GM12874 (cell line): ENCODE measurements at regions not wholly inside any gene's neighbourhood (a gene's known extent, or its start where the extent isn't known, plus 50 kb on each side); places are given as distances from the start of the nearest gene placed in this dataset.

Source experiments
- TF ChIP-seq, protein P1 (sequence below): IDR thresholded peaks from 2 replicates; pipeline ENCODE4 v1.5.1; 2011; ENCODE audit warnings: low read depth, mild to moderate bottlenecking, control low read depth, low read length, moderate library complexity; ENCODE audit not compliant: insufficient read depth

DNA sequence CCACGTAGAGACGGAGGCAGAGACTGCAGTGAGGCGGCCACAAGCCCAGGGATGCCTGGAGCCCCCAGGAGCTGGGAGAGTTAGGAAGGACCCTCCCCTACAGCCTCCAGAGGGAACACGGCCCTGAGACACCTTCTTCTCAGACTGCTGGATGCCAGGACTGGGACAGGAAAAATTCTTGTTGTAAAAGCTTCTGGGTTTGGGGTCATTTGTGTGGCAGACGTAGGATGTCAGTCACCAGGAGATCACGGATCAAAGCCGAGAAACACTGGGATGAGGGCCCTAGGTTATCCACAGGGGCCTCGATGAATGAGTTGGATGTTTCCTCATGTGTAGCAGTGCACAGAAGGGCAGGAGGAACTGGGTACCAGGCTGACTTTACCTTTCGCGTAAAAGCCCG is 163.7 kb downstream of the SHOX start:
- TF ChIP-seq, protein P1, sequence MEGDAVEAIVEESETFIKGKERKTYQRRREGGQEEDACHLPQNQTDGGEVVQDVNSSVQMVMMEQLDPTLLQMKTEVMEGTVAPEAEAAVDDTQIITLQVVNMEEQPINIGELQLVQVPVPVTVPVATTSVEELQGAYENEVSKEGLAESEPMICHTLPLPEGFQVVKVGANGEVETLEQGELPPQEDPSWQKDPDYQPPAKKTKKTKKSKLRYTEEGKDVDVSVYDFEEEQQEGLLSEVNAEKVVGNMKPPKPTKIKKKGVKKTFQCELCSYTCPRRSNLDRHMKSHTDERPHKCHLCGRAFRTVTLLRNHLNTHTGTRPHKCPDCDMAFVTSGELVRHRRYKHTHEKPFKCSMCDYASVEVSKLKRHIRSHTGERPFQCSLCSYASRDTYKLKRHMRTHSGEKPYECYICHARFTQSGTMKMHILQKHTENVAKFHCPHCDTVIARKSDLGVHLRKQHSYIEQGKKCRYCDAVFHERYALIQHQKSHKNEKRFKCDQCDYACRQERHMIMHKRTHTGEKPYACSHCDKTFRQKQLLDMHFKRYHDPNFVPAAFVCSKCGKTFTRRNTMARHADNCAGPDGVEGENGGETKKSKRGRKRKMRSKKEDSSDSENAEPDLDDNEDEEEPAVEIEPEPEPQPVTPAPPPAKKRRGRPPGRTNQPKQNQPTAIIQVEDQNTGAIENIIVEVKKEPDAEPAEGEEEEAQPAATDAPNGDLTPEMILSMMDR = no peak

DNA sequence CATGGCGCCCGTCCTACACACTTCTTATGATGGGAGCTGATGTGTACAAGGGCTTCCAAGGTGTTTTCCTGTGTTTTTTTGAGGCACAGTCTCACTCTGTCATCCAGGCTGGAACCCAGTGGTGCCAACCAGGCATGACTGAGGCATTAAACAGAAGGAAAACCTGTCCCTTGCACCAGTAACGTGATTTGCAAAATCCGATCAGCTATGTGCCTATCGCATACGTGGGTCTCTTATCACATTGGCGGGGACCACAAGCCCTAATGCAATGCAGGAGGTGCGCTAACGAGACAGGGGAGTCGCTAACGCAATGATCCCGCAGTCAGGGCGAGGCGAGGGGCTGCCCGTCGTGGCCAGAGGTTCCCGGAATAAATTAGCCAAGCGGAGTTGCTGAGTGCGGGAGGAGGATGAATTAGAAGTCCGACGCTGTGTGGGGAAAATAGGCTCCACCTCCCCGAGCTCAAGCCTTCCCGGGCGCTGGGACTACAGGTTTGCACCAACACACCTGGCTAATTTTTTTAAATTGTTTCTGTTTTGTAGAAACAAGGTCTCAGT is 162.7 kb downstream of the SHOX start:
- TF ChIP-seq, protein P1 = no peak

DNA sequence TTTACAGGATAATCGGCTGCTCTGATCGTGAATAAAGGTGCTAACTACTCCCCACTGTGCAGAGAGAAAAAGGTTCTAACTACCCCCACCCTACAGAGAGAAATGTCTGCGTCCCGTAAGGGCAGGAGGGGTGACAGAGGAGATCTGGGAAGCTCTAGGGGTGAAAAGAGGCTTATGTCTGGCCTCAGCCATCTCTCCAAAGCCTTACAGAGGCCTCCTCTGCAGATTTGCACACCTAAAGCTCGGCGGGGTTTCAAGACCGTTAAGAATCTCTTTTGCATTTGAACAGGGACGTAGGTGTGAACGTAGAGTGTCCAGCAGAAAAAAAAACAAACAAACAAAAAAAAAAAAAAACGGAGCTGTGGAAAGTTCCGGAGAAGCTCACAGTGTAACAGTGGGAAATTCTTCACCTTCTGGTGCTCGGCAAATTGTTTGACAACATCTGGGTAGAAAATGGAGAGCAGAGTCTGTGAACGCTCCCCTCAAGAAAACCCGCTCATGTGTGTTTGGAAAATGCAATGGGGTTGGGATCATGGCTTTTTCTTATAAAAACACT is 161.0 kb downstream of the SHOX start:
- TF ChIP-seq, protein P1 = no peak

DNA sequence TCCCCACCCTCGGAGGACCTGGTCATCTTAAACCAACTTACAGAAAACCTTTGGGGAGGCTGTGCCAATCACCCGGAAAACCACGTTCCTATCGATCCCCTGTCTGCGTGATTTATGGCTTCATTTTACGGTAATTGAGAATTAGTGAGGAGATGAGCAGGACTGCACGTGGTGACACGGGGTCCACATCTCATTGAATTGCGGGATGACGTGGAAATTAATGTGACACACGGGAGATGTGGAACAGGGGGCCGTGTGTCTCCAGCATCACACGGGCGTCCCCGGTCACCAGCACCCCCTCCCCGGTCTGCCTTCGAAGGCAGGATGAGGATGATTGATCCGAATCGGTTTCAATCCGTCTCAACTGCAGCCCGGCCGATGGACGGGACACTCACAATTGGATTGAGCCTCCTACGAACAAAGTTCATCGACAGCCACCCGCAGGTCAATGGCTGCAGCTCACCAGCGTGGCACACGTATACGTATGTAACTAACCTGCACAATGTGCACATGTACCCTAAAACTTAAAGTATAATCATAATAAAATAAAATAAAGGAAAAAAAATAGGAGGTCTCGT is 160.3 kb downstream of the SHOX start:
- TF ChIP-seq, protein P1 = no peak

DNA sequence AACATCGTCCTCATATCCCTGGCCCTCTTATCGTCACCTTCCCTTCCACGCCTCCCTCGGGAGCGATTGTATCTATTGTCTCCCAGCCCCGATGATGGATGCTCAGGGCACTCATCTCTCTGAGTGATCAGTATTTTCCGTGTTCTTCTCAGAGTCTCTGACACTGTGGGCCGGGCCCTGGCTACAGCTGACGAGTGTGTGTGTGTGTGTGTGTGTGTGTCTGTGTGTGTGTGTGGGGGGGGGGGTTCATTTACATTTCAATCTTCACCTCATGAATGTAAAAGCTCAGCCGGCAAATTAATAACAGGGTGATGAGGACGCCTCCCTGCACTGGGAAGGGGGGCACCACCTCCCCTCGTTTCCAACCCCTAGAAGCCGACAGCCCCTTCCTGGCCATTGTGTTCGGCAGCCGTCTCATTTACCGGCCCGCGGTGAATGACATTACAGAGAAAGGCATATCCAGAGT is 159.5 kb downstream of the SHOX start:
- TF ChIP-seq, protein P1 = no peak

DNA sequence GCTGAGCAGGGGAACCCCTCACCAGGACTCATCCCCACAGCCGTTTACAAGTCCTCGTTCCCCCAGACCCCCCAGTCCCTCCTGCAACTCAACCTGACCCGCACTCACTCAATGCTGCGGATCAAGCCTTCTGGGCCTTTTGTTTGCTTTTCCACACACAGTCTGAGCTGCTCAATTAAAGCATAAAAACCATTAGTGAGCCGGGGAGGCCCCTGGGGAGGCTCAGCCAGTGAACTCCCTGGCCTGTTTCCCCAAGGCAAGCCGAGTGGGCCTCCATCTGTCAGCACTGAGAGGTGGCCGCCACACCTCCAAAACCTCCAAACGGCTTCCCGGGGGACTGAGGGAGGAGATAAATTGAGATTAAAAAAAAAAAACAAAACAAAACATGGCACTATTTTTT is 158.5 kb downstream of the SHOX start:
- TF ChIP-seq, protein P1 = no peak

DNA sequence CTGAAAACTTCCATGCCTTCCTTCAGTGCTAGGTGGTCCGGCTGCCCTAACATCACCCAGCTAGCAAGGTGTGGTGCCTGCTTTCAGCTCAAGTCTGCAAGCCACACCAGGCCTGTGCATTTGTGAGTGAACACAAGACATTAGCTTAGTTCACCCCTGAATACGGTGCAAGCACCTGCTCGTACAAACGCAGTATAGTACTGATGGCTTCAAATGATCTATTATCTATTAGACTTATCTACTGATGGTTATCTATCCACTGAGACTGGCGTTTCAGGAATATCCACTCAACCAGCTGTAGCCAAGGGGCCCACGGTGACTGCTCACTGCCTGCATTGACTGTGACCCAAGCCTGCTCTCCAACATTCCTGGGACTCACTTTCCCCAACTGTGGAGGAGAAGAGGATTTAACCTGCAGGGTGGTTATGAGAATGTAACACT is 155.9 kb downstream of the SHOX start:
- TF ChIP-seq, protein P1 = no peak
